HFF-Myc (cell line): ENCODE measurements at regions not wholly inside any gene's neighbourhood (a gene's known extent, or its start where the extent isn't known, plus 50 kb on each side); places are given as distances from the start of the nearest gene placed in this dataset.

Experiments used
- DNase-seq: peaks from one replicate; pipeline ENCODE4 v3.0.0-alpha.2; 2011; ENCODE audit warnings: low read depth; ENCODE audit errors: extremely low read depth
- H3K4me3 ChIP-seq: replicated peaks from 2 replicates; pipeline ENCODE4 v1.5.1; 2011; ENCODE audit warnings: low read depth, mild to moderate bottlenecking, control low read depth, low read length
- CTCF ChIP-seq: IDR thresholded peaks from 2 replicates; pipeline ENCODE4 v1.5.1; 2012; ENCODE audit warnings: mild to moderate bottlenecking, low read depth, low read length, control low read depth; ENCODE audit errors: missing control alignments

- TF ChIP-seq CTCF, result no peak
- DNase-seq, result no peak
- no peak overlapping the region for H3K4me3 ChIP-seq
These were observed 393.8 kb upstream of the HSF2 start for GRCh38 chr6:122005661-122006060.

DNA sequence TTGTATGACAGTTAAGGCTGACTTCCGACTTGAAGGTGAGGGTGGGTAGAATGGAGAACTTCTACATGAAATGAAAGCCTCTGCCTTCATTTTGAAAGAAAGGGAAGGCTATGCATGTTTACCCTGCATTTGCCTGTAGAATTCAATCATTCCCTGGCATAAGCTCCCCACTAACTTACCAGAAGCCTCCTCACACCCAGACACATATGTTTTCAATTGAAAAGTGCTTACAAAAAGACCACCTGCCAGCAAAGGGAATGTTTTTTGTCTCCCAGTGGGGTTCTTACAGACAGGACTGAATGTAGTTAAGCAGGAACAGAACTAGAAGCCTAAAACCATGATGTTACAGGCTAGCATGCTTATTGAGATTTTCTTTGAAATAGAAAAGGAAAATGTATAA is 392.1 kb upstream of the HSF2 start:
- peak; percentile 51 for DNase-seq

DNA sequence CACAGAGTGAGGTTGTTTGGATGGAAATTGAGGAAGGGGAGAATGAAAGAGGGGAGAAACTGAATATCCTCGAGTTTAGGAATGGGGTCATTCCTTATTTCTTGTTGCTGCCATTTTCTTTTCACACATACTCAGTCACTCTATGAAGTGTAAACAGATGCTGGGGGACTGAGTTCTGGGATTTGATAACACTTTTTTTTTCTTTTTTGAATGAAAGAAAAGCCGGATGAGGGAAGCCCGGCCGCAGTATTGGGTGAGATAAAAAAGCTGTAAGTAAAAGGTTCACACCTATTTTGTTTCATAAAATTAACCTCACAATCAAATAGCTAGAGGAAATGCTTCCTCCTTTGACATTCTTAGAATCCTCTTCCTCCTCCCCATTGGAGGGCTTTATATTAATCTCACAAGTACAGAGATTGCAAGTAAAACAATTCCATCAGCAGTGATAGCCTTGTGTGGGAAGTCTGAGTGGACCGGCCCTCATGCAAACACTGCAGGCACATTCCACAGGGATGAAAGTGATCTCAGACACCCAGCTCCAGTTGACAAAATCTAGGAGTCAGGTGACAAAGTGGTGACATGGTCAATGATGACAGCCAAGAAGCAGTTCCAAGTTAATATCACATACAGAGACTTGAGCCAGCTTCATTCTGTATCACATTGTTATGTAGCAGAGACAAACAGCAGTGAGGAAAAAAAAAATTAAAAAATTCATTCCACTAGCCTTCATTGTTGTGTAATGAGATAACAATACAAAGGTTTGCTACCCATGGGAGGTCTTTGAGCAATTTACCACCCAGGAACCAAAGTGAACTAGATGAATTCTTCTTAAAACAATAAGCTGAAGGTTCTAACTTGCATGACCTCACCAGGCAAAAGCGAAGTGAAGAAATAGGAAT is 391.1 kb upstream of the HSF2 start:
- TF ChIP-seq CTCF, result no peak
- no peak for DNase-seq
- no peak overlapping the region for H3K4me3 ChIP-seq

More for the DNA sequence above, 392.1 kb upstream of the HSF2 start:
- H3K4me3 ChIP-seq, result no peak overlapping the region
- TF ChIP-seq CTCF, result no peak

GRCh38 chr6:122009000-122009350 is 390.5 kb upstream of the HSF2 start:
- no peak for DNase-seq
- no peak for TF ChIP-seq CTCF
- no peak overlapping the region for H3K4me3 ChIP-seq

DNA sequence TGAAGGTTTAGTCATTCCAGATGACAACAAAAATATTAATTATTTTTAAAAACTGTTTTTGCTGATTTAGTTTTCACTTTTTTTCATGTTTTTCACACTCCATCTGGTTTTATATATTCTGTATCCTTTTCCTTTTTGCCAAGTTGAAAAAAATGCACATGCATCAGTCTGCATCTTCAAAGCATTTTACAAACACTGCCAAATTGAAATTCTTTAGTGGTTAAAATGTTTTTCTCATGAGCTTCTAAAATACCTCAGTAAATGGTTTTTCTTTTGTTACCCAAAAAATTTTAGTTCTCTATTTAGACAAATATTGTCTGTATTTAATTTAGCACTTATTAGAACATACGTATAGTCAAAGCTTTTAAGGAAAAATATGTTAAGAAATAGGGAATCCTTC is 386.9 kb upstream of the HSF2 start:
- TF ChIP-seq CTCF, result no peak
- no peak for DNase-seq
- no peak overlapping the region for H3K4me3 ChIP-seq

DNA sequence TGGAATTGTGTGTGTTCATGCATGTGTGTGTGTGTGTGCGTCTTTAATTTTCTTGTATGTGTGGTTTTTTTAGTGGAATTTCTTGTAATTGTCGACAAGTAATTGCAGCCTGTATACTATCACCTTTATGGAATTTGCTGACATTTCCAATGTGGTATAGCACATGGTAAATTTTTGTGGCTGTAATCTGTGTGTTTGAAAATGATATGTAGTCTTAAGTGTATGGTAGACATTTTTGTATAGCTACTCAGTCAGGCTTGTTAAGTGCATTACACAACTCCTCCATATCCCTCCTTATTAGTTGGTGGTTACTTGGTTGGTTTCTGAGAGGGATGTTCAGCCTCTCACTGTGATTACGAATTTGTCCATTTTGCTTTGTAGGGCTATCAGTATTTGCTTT is 384.5 kb upstream of the HSF2 start:
- no peak for TF ChIP-seq CTCF
- DNase-seq, result no peak
- H3K4me3 ChIP-seq, result no peak overlapping the region
